ENCODE measurements at regions not wholly inside any gene's neighbourhood (a gene's known extent, or its start where the extent isn't known, plus 50 kb on each side); places are given as distances from the start of the nearest gene placed in this dataset.
"Not testable (repeated sequence)": the region's sequence is repeated elsewhere in the genome, so short reads cannot be mapped to it uniquely, and the experiment has no call there.

DNA sequence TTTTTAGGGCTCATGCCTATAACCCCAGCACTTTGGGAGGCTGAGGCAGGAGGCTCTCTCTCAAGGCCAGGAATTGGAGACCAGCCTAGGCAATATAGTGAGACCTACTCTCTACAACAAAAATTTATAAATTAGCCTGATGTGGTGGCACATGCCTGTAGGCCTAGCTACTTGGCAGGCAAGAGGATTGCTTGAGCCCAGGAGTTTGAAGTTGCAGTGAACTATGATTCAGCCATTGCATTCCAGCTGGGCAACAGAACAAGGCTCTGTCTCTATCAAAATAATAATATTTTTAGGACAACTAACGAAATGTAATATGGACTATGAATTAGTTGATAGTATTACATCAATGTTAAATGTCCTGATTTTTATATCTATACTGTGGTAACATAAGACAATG lies 68.8 kb upstream of the ARID1A start:
- Histone ChIP-seq H3K4me2 (ENCODE audit: low read length) (no peak overlapping the region), H4K8ac (ENCODE audit: low read depth, low read length) (no peak overlapping the region)

DNA sequence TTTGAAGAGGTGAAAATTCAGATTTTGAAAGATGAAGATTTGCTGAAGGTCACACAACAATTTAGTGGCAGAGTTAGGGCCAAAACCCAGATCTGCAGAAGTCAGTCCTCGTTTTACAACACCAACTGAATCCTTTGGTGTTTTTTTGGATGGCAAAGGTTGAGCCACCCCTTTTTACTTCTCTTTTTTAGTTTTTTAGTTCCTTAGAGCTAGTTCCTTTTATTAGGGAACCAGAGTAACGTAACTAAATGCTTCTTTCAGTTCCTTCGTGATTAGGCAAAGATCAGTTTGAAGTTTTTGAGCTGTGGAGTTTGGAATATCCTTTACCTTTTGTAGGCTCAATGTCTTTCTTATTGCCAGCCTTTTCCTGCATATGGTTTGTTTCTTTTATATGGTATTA lies 67.9 kb upstream of the ARID1A start:
- Histone ChIP-seq H2BK120ac (ENCODE audit: insufficient read depth, low read length, poor library complexity) (no peak overlapping the region), H2AK5ac (ENCODE audit: low read length) (no peak overlapping the region), H2AFZ (ENCODE audit: insufficient read depth, low read length, poor library complexity) (no peak overlapping the region), H4K8ac (ENCODE audit: low read depth, low read length) (no peak overlapping the region), H4K12ac (ENCODE audit: low read depth, low read length) (no peak overlapping the region), H2BK5ac (ENCODE audit: low read depth, low read length, poor library complexity) (no peak overlapping the region), H3K14ac (ENCODE audit: low read length) (no peak overlapping the region), H3K79me2 (ENCODE audit: control insufficient read depth, insufficient read depth, low read length, poor library complexity) (no peaks in the 10 kb centered on the region), H3K4me1 (ENCODE audit: control insufficient read depth in 1 of 2, insufficient read depth in 2 of 2, low read length in 2 of 2) (no peaks in the 10 kb centered on the region), H3K23ac (ENCODE audit: low read length) (no peak overlapping the region), H3K9ac (ENCODE audit: low read length) (no peak overlapping the region), H3K79me1 (ENCODE audit: low read length) (no peaks in the 10 kb centered on the region), H3K4me3 (ENCODE audit: low read depth, low read length) (no peak overlapping the region), H3K4ac (ENCODE audit: low read depth, low read length) (no peak overlapping the region), H3K27me3 (ENCODE audit: insufficient read depth, low read length) (no peaks in the 10 kb centered on the region), H3K9me3 (ENCODE audit: insufficient read depth, low read depth, low read length) (no peaks in the 10 kb centered on the region), H3K27ac (ENCODE audit: low read depth, low read length) (no peak overlapping the region), H3K36me3 (ENCODE audit: control insufficient read depth in 1 of 2, insufficient read depth in 2 of 2, low read length in 2 of 2) (no peaks in the 10 kb centered on the region), H3K4me2 (ENCODE audit: low read length) (no peak overlapping the region), H2BK12ac (ENCODE audit: low read length) (no peak overlapping the region), H3K18ac (ENCODE audit: low read length) (no peak overlapping the region), H4K91ac (ENCODE audit: low read depth, low read length) (no peak overlapping the region)
- no peak for DNase-seq
- WGBS (ENCODE audit: extremely low coverage, insufficient coverage, insufficient read length): no CpG with 5 or more reads among the region's 3 CpGs

More for the DNA sequence above, 68.8 kb upstream of the ARID1A start:
- no peaks in the 10 kb centered on the region for H3K9me3 ChIP-seq (ENCODE audit: insufficient read depth, low read depth, low read length)
- no peak for DNase-seq
- no peaks in the 10 kb centered on the region for H3K79me1 ChIP-seq (ENCODE audit: low read length)
- H3K36me3 ChIP-seq (ENCODE audit: control insufficient read depth in 1 of 2, insufficient read depth in 2 of 2, low read length in 2 of 2): no peaks in the 10 kb centered on the region
- no peak overlapping the region for H3K9ac ChIP-seq (ENCODE audit: low read length)
- no peaks in the 10 kb centered on the region for H3K27me3 ChIP-seq (ENCODE audit: insufficient read depth, low read length)
- WGBS (ENCODE audit: extremely low coverage, insufficient coverage, insufficient read length): no CpG with 5 or more reads among the region's 1 CpG
- H3K4ac ChIP-seq (ENCODE audit: low read depth, low read length): no peak overlapping the region
- H3K4me3 ChIP-seq (ENCODE audit: low read depth, low read length): no peak overlapping the region
- no peak overlapping the region for H3K18ac ChIP-seq (ENCODE audit: low read length)
- no peak overlapping the region for H3K27ac ChIP-seq (ENCODE audit: low read depth, low read length)
- H3K79me2 ChIP-seq (ENCODE audit: control insufficient read depth, insufficient read depth, low read length, poor library complexity): no peaks in the 10 kb centered on the region
- H2AFZ ChIP-seq (ENCODE audit: insufficient read depth, low read length, poor library complexity): no peak overlapping the region
- H3K14ac ChIP-seq (ENCODE audit: low read length): no peak overlapping the region
- H4K12ac ChIP-seq (ENCODE audit: low read depth, low read length): no peak overlapping the region
- no peaks in the 10 kb centered on the region for H3K4me1 ChIP-seq (ENCODE audit: control insufficient read depth in 1 of 2, insufficient read depth in 2 of 2, low read length in 2 of 2)
- H2BK120ac ChIP-seq (ENCODE audit: insufficient read depth, low read length, poor library complexity): no peak overlapping the region
- H4K91ac ChIP-seq (ENCODE audit: low read depth, low read length): no peak overlapping the region
- H2AK5ac ChIP-seq (ENCODE audit: low read length): no peak overlapping the region
- no peak overlapping the region for H2BK5ac ChIP-seq (ENCODE audit: low read depth, low read length, poor library complexity)
- no peak overlapping the region for H2BK12ac ChIP-seq (ENCODE audit: low read length)
- no peak overlapping the region for H3K23ac ChIP-seq (ENCODE audit: low read length)

DNA sequence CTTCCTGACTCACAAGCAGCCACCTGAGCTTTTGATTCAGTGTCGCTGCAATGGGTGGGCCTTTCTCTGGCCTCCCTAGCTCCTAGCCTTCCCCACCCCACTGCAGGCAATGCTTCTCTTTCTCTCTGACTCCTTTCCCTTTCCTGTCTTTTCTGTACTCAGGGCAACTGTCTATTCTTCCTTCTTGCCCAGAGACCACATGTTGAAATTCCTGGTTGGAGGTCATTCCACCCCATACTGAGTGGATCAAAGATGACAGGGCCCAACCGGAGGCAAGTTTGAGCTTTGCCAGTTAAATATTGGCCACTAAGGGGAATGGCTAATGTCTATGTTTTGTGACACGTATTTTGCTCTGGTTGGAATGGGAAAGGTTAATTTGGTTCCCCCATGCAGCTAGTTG lies 65.2 kb upstream of the ARID1A start:
- Histone ChIP-seq H3K79me2 (ENCODE audit: control insufficient read depth, insufficient read depth, low read length, poor library complexity) (no peaks in the 10 kb centered on the region), H3K23ac (ENCODE audit: low read length) (no peak overlapping the region), H3K27ac (ENCODE audit: low read depth, low read length) (no peak overlapping the region), H3K4me3 (ENCODE audit: low read depth, low read length) (no peak overlapping the region), H4K12ac (ENCODE audit: low read depth, low read length) (no peak overlapping the region), H2AFZ (ENCODE audit: insufficient read depth, low read length, poor library complexity) (no peak overlapping the region), H3K9ac (ENCODE audit: low read length) (no peak overlapping the region), H3K18ac (ENCODE audit: low read length) (no peak overlapping the region), H3K27me3 (ENCODE audit: insufficient read depth, low read length) (no peaks in the 10 kb centered on the region), H3K36me3 (ENCODE audit: control insufficient read depth in 1 of 2, insufficient read depth in 2 of 2, low read length in 2 of 2) (no peaks in the 10 kb centered on the region), H2BK120ac (ENCODE audit: insufficient read depth, low read length, poor library complexity) (no peak overlapping the region), H3K4ac (ENCODE audit: low read depth, low read length) (no peak overlapping the region), H2BK5ac (ENCODE audit: low read depth, low read length, poor library complexity) (no peak overlapping the region), H2BK12ac (ENCODE audit: low read length) (no peak overlapping the region), H4K91ac (ENCODE audit: low read depth, low read length) (no peak overlapping the region), H3K79me1 (ENCODE audit: low read length) (no peaks in the 10 kb centered on the region), H3K9me3 (ENCODE audit: insufficient read depth, low read depth, low read length) (no peaks in the 10 kb centered on the region), H2AK5ac (ENCODE audit: low read length) (no peak overlapping the region), H4K8ac (ENCODE audit: low read depth, low read length) (no peak overlapping the region), H3K14ac (ENCODE audit: low read length) (no peak overlapping the region), H3K4me1 (ENCODE audit: control insufficient read depth in 1 of 2, insufficient read depth in 2 of 2, low read length in 2 of 2) (peaks cover 0 to 1% of the 10 kb centered on the region in 2 experiments), H3K4me2 (ENCODE audit: low read length) (no peak overlapping the region)
- no peak for DNase-seq
- no CpG with 5 or more reads among the region's 3 CpGs for WGBS (ENCODE audit: extremely low coverage, insufficient coverage, insufficient read length)

DNA sequence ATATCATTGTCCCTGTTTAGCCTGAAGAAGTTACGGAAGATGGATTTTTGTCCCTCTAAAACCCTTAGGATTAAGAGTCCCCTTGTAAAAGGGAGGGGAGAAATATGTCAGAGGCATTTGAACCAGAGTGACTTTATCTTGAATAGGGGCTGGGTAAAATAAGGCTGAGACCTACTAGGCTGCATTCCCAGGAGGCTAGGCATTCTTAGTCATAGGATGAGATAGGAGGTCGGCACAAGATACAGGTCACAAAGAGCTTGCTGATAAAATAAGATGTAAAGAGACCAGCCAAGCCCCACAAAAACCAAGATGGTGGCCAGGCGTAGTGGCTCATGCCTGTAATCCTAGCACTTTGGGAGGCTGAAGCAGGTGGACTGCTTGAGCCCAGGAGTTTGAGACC lies 60.0 kb upstream of the ARID1A start:
- not testable (repeated sequence) for H3K9me3 ChIP-seq (ENCODE audit: insufficient read depth, low read depth, low read length); H3K9ac ChIP-seq (ENCODE audit: low read length); H3K4me3 ChIP-seq (ENCODE audit: low read depth, low read length); H4K91ac ChIP-seq (ENCODE audit: low read depth, low read length); H2BK12ac ChIP-seq (ENCODE audit: low read length); H3K23ac ChIP-seq (ENCODE audit: low read length); H3K4me1 ChIP-seq (ENCODE audit: control insufficient read depth in 1 of 2, insufficient read depth in 2 of 2, low read length in 2 of 2); H3K79me1 ChIP-seq (ENCODE audit: low read length); H2AFZ ChIP-seq (ENCODE audit: insufficient read depth, low read length, poor library complexity); H2BK120ac ChIP-seq (ENCODE audit: insufficient read depth, low read length, poor library complexity); H3K36me3 ChIP-seq (ENCODE audit: control insufficient read depth in 1 of 2, insufficient read depth in 2 of 2, low read length in 2 of 2); H3K27me3 ChIP-seq (ENCODE audit: insufficient read depth, low read length); H3K4me2 ChIP-seq (ENCODE audit: low read length); H2AK5ac ChIP-seq (ENCODE audit: low read length); H3K79me2 ChIP-seq (ENCODE audit: control insufficient read depth, insufficient read depth, low read length, poor library complexity); H3K18ac ChIP-seq (ENCODE audit: low read length); H4K8ac ChIP-seq (ENCODE audit: low read depth, low read length); H2BK5ac ChIP-seq (ENCODE audit: low read depth, low read length, poor library complexity); H4K12ac ChIP-seq (ENCODE audit: low read depth, low read length); H3K14ac ChIP-seq (ENCODE audit: low read length); H3K27ac ChIP-seq (ENCODE audit: low read depth, low read length); H3K4ac ChIP-seq (ENCODE audit: low read depth, low read length)
- no CpG with 5 or more reads among the region's 3 CpGs for WGBS (ENCODE audit: extremely low coverage, insufficient coverage, insufficient read length)
- DNase-seq: peak; percentile 87 to 89

Measured in trophoblast cell (in vitro differentiated cells and primary cell).